Thymus (tissue), 11 donors: ENCODE measurements at regions not wholly inside any gene's neighbourhood (a gene's known extent, or its start where the extent isn't known, plus 50 kb on each side); places are given as distances from the start of the nearest gene placed in this dataset.

Experiments used
- DNase-seq, 9 donors: peaks; one replicate each; pipeline ENCODE4 v3.0.0-alpha.2; 2013; ENCODE audit warnings: low spot score in 9 of 9, low read depth in 6 of 9, missing footprints in 1 of 9
- H3K27ac ChIP-seq, 2 donors: one replicate each; pipeline ENCODE4 v1.5.1; 2013; ENCODE audit warnings: control low read depth in 1 of 2, low read depth in 1 of 2, low read length in 1 of 2, mild to moderate bottlenecking in 1 of 2, moderate library complexity in 1 of 2
- H3K27me3 ChIP-seq, 2 donors: one replicate each; pipeline ENCODE4 v1.5.1; 2013; ENCODE audit warnings: low read length in 1 of 2; ENCODE audit not compliant: control insufficient read depth in 2 of 2, insufficient read depth in 1 of 2
- H3K36me3 ChIP-seq, 2 donors: one replicate each; pipeline ENCODE4 v1.5.1; 2013; ENCODE audit warnings: low read length in 1 of 2, mild to moderate bottlenecking in 1 of 2, moderate library complexity in 1 of 2; ENCODE audit not compliant: control insufficient read depth in 2 of 2, insufficient read depth in 2 of 2
- H3K4me1 ChIP-seq, 2 donors: one replicate each; pipeline ENCODE4 v1.5.1; 2013; ENCODE audit warnings: low read length in 2 of 2; ENCODE audit not compliant: control insufficient read depth in 2 of 2, insufficient read depth in 2 of 2
- H3K4me3 ChIP-seq, 2 donors: one replicate each; pipeline ENCODE4 v1.5.1; 2013; ENCODE audit warnings: low read length in 2 of 2, control low read depth in 1 of 2, mild to moderate bottlenecking in 1 of 2
- H3K9me3 ChIP-seq, 2 donors: one replicate each; pipeline ENCODE4 v1.5.1; 2013; ENCODE audit warnings: low read length in 1 of 2, mild to moderate bottlenecking in 1 of 2; ENCODE audit not compliant: control insufficient read depth in 2 of 2, insufficient read depth in 1 of 2
- WGBS: extraction: QIAGEN DNeasy Blood & Tissue Kit; methylation state at CpG from one replicate; pipeline ENCODE4 v1.1.7; 2013; 5-methylcytosine and 5-hydroxymethylcytosine counted together
- donor health status: healthy.

- H3K4me3 ChIP-seq = no peak overlapping the region
Observed at GRCh38 chr4:105093975-105094374, 52.7 kb upstream of the TET2 start.

More at GRCh38 chr4:105093975-105094374, 52.7 kb upstream of the TET2 start:
- no peaks in the 10 kb centered on the region for H3K27me3 ChIP-seq
- no peaks in the 10 kb centered on the region for H3K36me3 ChIP-seq
- no peak for DNase-seq
- WGBS = 89% methylated on average over 2 of the region's 2 CpGs
- no peaks in the 10 kb centered on the region for H3K4me1 ChIP-seq
- peaks cover 0 to 3% of the 10 kb centered on the region in 2 donors for H3K9me3 ChIP-seq
- H3K27ac ChIP-seq = no peak overlapping the region
